ENCODE measurements at regions not wholly inside any gene's neighbourhood (a gene's known extent, or its start where the extent isn't known, plus 50 kb on each side); places are given as distances from the start of the nearest gene placed in this dataset.

DNA sequence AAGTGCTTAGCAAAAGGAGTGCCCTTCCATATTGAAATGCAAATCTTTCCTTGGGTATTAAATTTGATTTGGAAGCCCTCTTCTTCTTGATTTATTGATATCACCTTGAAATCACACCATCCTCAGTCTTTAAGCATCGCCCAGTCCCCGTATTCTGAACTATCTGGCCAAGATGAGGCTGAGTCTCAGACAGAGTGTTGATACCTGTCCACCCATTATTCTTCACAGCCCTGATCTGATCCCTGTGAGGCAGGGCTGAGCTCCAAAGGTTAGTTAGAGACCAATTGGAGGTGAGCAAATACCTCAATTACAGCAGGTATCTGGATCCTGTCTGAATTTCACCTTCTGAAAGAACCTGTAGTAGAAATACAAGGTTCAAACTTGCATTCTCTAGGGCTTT, 326.3 kb downstream of the FAT3 start:
- no peaks in the 10 kb centered on the region for H3K4me1 ChIP-seq (ENCODE audit: control insufficient read depth, insufficient read depth, low read length, unreplicated experiment)
- no peak overlapping the region for H3K4me3 ChIP-seq (ENCODE audit: low read depth, low read length)
- H3K36me3 ChIP-seq (ENCODE audit: insufficient read depth, low read length): no peaks in the 10 kb centered on the region
- no peak overlapping the region for H2AFZ ChIP-seq (ENCODE audit: low read length, unreplicated experiment)
- H3K27ac ChIP-seq (ENCODE audit: low read depth, low read length): no peak overlapping the region
- no peaks in the 10 kb centered on the region for H3K79me2 ChIP-seq (ENCODE audit: control insufficient read depth, insufficient read depth, low read length, unreplicated experiment)
- H3K27me3 ChIP-seq (ENCODE audit: insufficient read depth, low read length): no peaks in the 10 kb centered on the region

- no peaks in the 10 kb centered on the region for H3K27me3 ChIP-seq (ENCODE audit: insufficient read depth, low read length)
- H2AFZ ChIP-seq (ENCODE audit: low read length, unreplicated experiment): no peak overlapping the region
- H3K4me1 ChIP-seq (ENCODE audit: control insufficient read depth, insufficient read depth, low read length, unreplicated experiment): no peaks in the 10 kb centered on the region
These were observed 328.3 kb downstream of the FAT3 start for GRCh38 chr11:92552942-92553341.

GRCh38 chr11:92554688-92555087, 330.1 kb downstream of the FAT3 start:
- Histone ChIP-seq H2AFZ (ENCODE audit: low read length, unreplicated experiment) (no peak overlapping the region), H3K27ac (ENCODE audit: low read depth, low read length) (no peak overlapping the region), H3K4me3 (ENCODE audit: low read depth, low read length) (no peak overlapping the region), H3K36me3 (ENCODE audit: insufficient read depth, low read length) (no peaks in the 10 kb centered on the region), H3K27me3 (ENCODE audit: insufficient read depth, low read length) (no peaks in the 10 kb centered on the region), H3K79me2 (ENCODE audit: control insufficient read depth, insufficient read depth, low read length, unreplicated experiment) (no peaks in the 10 kb centered on the region), H3K4me1 (ENCODE audit: control insufficient read depth, insufficient read depth, low read length, unreplicated experiment) (no peaks in the 10 kb centered on the region)

More at GRCh38 chr11:92552942-92553341, 328.3 kb downstream of the FAT3 start:
- no peak overlapping the region for H3K4me3 ChIP-seq (ENCODE audit: low read depth, low read length)
- no peaks in the 10 kb centered on the region for H3K79me2 ChIP-seq (ENCODE audit: control insufficient read depth, insufficient read depth, low read length, unreplicated experiment)
- no peak overlapping the region for H3K27ac ChIP-seq (ENCODE audit: low read depth, low read length)
- H3K36me3 ChIP-seq (ENCODE audit: insufficient read depth, low read length): no peaks in the 10 kb centered on the region

- no peaks in the 10 kb centered on the region for H3K36me3 ChIP-seq (ENCODE audit: insufficient read depth, low read length)
- no peak overlapping the region for H2AFZ ChIP-seq (ENCODE audit: low read length, unreplicated experiment)
- no peaks in the 10 kb centered on the region for H3K4me1 ChIP-seq (ENCODE audit: control insufficient read depth, insufficient read depth, low read length, unreplicated experiment)
- no peaks in the 10 kb centered on the region for H3K27me3 ChIP-seq (ENCODE audit: insufficient read depth, low read length)
- no peak overlapping the region for H3K27ac ChIP-seq (ENCODE audit: low read depth, low read length)
- no peaks in the 10 kb centered on the region for H3K79me2 ChIP-seq (ENCODE audit: control insufficient read depth, insufficient read depth, low read length, unreplicated experiment)
- H3K4me3 ChIP-seq (ENCODE audit: low read depth, low read length): no peak overlapping the region
These were observed 331.8 kb downstream of the FAT3 start for GRCh38 chr11:92556431-92556830.

GRCh38 chr11:92557879-92558278, 333.3 kb downstream of the FAT3 start:
- H3K27me3 ChIP-seq (ENCODE audit: insufficient read depth, low read length): no peaks in the 10 kb centered on the region
- H3K4me1 ChIP-seq (ENCODE audit: control insufficient read depth, insufficient read depth, low read length, unreplicated experiment): no peaks in the 10 kb centered on the region
- no peak overlapping the region for H3K4me3 ChIP-seq (ENCODE audit: low read depth, low read length)
- no peak overlapping the region for H2AFZ ChIP-seq (ENCODE audit: low read length, unreplicated experiment)
- H3K36me3 ChIP-seq (ENCODE audit: insufficient read depth, low read length): no peaks in the 10 kb centered on the region
- no peak overlapping the region for H3K27ac ChIP-seq (ENCODE audit: low read depth, low read length)
- no peaks in the 10 kb centered on the region for H3K79me2 ChIP-seq (ENCODE audit: control insufficient read depth, insufficient read depth, low read length, unreplicated experiment)

- Histone ChIP-seq H3K27me3 (ENCODE audit: insufficient read depth, low read length) (no peaks in the 10 kb centered on the region), H3K4me3 (ENCODE audit: low read depth, low read length) (no peak overlapping the region), H3K4me1 (ENCODE audit: control insufficient read depth, insufficient read depth, low read length, unreplicated experiment) (no peaks in the 10 kb centered on the region), H3K79me2 (ENCODE audit: control insufficient read depth, insufficient read depth, low read length, unreplicated experiment) (no peaks in the 10 kb centered on the region), H3K27ac (ENCODE audit: low read depth, low read length) (no peak overlapping the region), H3K36me3 (ENCODE audit: insufficient read depth, low read length) (no peaks in the 10 kb centered on the region), H2AFZ (ENCODE audit: low read length, unreplicated experiment) (no peak overlapping the region)
These were observed 333.7 kb downstream of the FAT3 start for GRCh38 chr11:92558323-92558722.

- no peak overlapping the region for H3K27ac ChIP-seq (ENCODE audit: low read depth, low read length)
- H3K27me3 ChIP-seq (ENCODE audit: insufficient read depth, low read length): no peaks in the 10 kb centered on the region
- H3K4me1 ChIP-seq (ENCODE audit: control insufficient read depth, insufficient read depth, low read length, unreplicated experiment): no peaks in the 10 kb centered on the region
- no peak overlapping the region for H3K4me3 ChIP-seq (ENCODE audit: low read depth, low read length)
- no peaks in the 10 kb centered on the region for H3K36me3 ChIP-seq (ENCODE audit: insufficient read depth, low read length)
- H2AFZ ChIP-seq (ENCODE audit: low read length, unreplicated experiment): no peak overlapping the region
- H3K79me2 ChIP-seq (ENCODE audit: control insufficient read depth, insufficient read depth, low read length, unreplicated experiment): no peaks in the 10 kb centered on the region
These were observed 345.1 kb downstream of the FAT3 start for GRCh38 chr11:92569726-92570125.

GRCh38 chr11:92572559-92572958, 347.9 kb downstream of the FAT3 start:
- Histone ChIP-seq H3K4me1 (ENCODE audit: control insufficient read depth, insufficient read depth, low read length, unreplicated experiment) (no peaks in the 10 kb centered on the region), H3K4me3 (ENCODE audit: low read depth, low read length) (no peak overlapping the region), H3K27me3 (ENCODE audit: insufficient read depth, low read length) (no peaks in the 10 kb centered on the region), H3K79me2 (ENCODE audit: control insufficient read depth, insufficient read depth, low read length, unreplicated experiment) (no peaks in the 10 kb centered on the region), H3K27ac (ENCODE audit: low read depth, low read length) (no peak overlapping the region), H3K36me3 (ENCODE audit: insufficient read depth, low read length) (no peaks in the 10 kb centered on the region), H2AFZ (ENCODE audit: low read length, unreplicated experiment) (no peak overlapping the region)

DNA sequence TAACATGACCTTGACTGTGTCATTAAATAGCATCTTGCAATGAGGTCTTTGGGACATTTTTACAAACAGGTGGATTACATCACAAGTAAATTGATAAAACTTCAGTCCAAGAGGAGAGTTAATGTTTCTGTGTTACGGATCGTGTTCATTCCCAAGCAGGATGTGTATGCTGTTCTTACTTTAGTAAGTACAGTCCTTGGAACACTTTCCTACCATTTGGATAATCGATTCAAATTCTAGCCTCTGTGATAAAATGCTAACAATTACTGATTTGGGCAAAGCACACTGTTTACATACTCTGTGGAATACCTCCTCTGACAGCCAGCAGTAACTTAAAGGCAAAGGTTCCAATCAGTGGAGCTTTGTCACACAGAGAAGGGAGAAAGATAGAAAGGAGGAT, 351.7 kb downstream of the FAT3 start:
- no peaks in the 10 kb centered on the region for H3K36me3 ChIP-seq (ENCODE audit: insufficient read depth, low read length)
- no peak overlapping the region for H2AFZ ChIP-seq (ENCODE audit: low read length, unreplicated experiment)
- no peaks in the 10 kb centered on the region for H3K79me2 ChIP-seq (ENCODE audit: control insufficient read depth, insufficient read depth, low read length, unreplicated experiment)
- no peak overlapping the region for H3K4me3 ChIP-seq (ENCODE audit: low read depth, low read length)
- H3K27ac ChIP-seq (ENCODE audit: low read depth, low read length): no peak overlapping the region
- H3K4me1 ChIP-seq (ENCODE audit: control insufficient read depth, insufficient read depth, low read length, unreplicated experiment): no peaks in the 10 kb centered on the region
- no peaks in the 10 kb centered on the region for H3K27me3 ChIP-seq (ENCODE audit: insufficient read depth, low read length)

GRCh38 chr11:92580908-92581307, 356.3 kb downstream of the FAT3 start:
- no peaks in the 10 kb centered on the region for H3K4me1 ChIP-seq (ENCODE audit: control insufficient read depth, insufficient read depth, low read length, unreplicated experiment)

GRCh38 chr11:92588393-92588792, 363.8 kb downstream of the FAT3 start:
- no peaks in the 10 kb centered on the region for H3K27me3 ChIP-seq (ENCODE audit: insufficient read depth, low read length)
- H3K79me2 ChIP-seq (ENCODE audit: control insufficient read depth, insufficient read depth, low read length, unreplicated experiment): no peaks in the 10 kb centered on the region
- no peaks in the 10 kb centered on the region for H3K4me1 ChIP-seq (ENCODE audit: control insufficient read depth, insufficient read depth, low read length, unreplicated experiment)
- H3K27ac ChIP-seq (ENCODE audit: low read depth, low read length): no peak overlapping the region
- H3K36me3 ChIP-seq (ENCODE audit: insufficient read depth, low read length): no peaks in the 10 kb centered on the region
- H3K4me3 ChIP-seq (ENCODE audit: low read depth, low read length): no peak overlapping the region
- no peak overlapping the region for H2AFZ ChIP-seq (ENCODE audit: low read length, unreplicated experiment)

More at GRCh38 chr11:92580908-92581307, 356.3 kb downstream of the FAT3 start:
- no peak overlapping the region for H2AFZ ChIP-seq (ENCODE audit: low read length, unreplicated experiment)
- H3K36me3 ChIP-seq (ENCODE audit: insufficient read depth, low read length): no peaks in the 10 kb centered on the region
- no peaks in the 10 kb centered on the region for H3K27me3 ChIP-seq (ENCODE audit: insufficient read depth, low read length)
- no peak overlapping the region for H3K4me3 ChIP-seq (ENCODE audit: low read depth, low read length)
- H3K79me2 ChIP-seq (ENCODE audit: control insufficient read depth, insufficient read depth, low read length, unreplicated experiment): no peaks in the 10 kb centered on the region
- no peak overlapping the region for H3K27ac ChIP-seq (ENCODE audit: low read depth, low read length)

All from ACC112 (cell line).